WTC11 (cell line): ENCODE measurements at regions not wholly inside any gene's neighbourhood (a gene's known extent, or its start where the extent isn't known, plus 50 kb on each side); places are given as distances from the start of the nearest gene placed in this dataset.

Experiments used
- CTCF ChIP-seq: fragments of 200-600 bp; IDR thresholded peaks from 2 replicates; pipeline ENCODE4 v1.8.0; 2022; ENCODE audit warnings: antibody characterized with exemption
- ETV6 ChIP-seq: sonication (generic); formaldehyde crosslinking; IDR thresholded peaks from 2 replicates; pipeline ENCODE4 v1.8.1; 2022; ENCODE audit warnings: mild to moderate bottlenecking, missing genetic modification reagents
- FOXP4 ChIP-seq: sonication (generic); formaldehyde crosslinking; IDR thresholded peaks from 2 replicates; pipeline ENCODE4 v1.8.0; 2022; ENCODE audit warnings: mild to moderate bottlenecking, missing genetic modification reagents
- JUN ChIP-seq: sonication (generic); formaldehyde crosslinking; IDR thresholded peaks from 2 replicates; pipeline ENCODE4 v1.8.0; 2023; ENCODE audit warnings: mild to moderate bottlenecking, missing genetic modification reagents
- MAX ChIP-seq: sonication (generic); formaldehyde crosslinking; IDR thresholded peaks from 2 replicates; pipeline ENCODE4 v1.8.0; 2022; ENCODE audit warnings: mild to moderate bottlenecking, missing genetic modification reagents
- MLX ChIP-seq: sonication (generic); formaldehyde crosslinking; IDR thresholded peaks from 2 replicates; pipeline ENCODE4 v1.8.1; 2023; ENCODE audit warnings: mild to moderate bottlenecking, missing genetic modification reagents, moderate library complexity
- TP53 ChIP-seq: sonication (generic); formaldehyde crosslinking; IDR thresholded peaks from 2 replicates; pipeline ENCODE4 v1.8.1; 2023; ENCODE audit warnings: mild to moderate bottlenecking, missing genetic modification reagents
- USF2 ChIP-seq: sonication (generic); formaldehyde crosslinking; IDR thresholded peaks from 2 replicates; pipeline ENCODE4 v1.8.1; 2023; ENCODE audit warnings: mild to moderate bottlenecking, missing genetic modification reagents, moderate library complexity
- ZBTB21 ChIP-seq: sonication (generic); formaldehyde crosslinking; IDR thresholded peaks from 2 replicates; pipeline ENCODE4 v1.8.1; 2023; ENCODE audit warnings: mild to moderate bottlenecking, missing genetic modification reagents, borderline replicate concordance
- ZNF138 ChIP-seq: sonication (generic); formaldehyde crosslinking; conservative IDR thresholded peaks from 2 replicates; pipeline ENCODE4 v1.8.1; 2022; ENCODE audit warnings: mild to moderate bottlenecking, moderate library complexity, missing genetic modification reagents

- no peak for TF ChIP-seq TP53 (CRISPR knock-in tag)
- TF ChIP-seq CTCF, result no peak
- no peak for TF ChIP-seq USF2 (CRISPR knock-in tag)
- no peak for TF ChIP-seq JUN (CRISPR knock-in tag)
- no peak for TF ChIP-seq FOXP4
- no peak for TF ChIP-seq ETV6
- no peak for TF ChIP-seq ZNF138 (CRISPR knock-in tag)
- no peak for TF ChIP-seq MAX (CRISPR knock-in tag)
- TF ChIP-seq MLX (CRISPR knock-in tag), result no peak
- TF ChIP-seq ZBTB21 (CRISPR knock-in tag), result no peak
Measured at GRCh38 chr4:84221704-84222103, 277.4 kb downstream of the NKX6-1 start.
